Left cardiac atrium (tissue), 4 donors: ENCODE measurements at regions not wholly inside any gene's neighbourhood (a gene's known extent, or its start where the extent isn't known, plus 50 kb on each side); places are given as distances from the start of the nearest gene placed in this dataset.
"Not testable (repeated sequence)": the region's sequence is repeated elsewhere in the genome, so short reads cannot be mapped to it uniquely, and the experiment has no call there.

Source experiments
- ATAC-seq, 2 donors: fragments of 200-7000 bp; cut with Tn5 transposase; one replicate each; pipeline ENCODE4 v1.9.1; 2020; ENCODE audit warnings: mild to moderate bottlenecking in 2 of 2, moderate library complexity in 2 of 2
- DNase-seq: peaks from one replicate; pipeline ENCODE4 v3.0.0-alpha.2; 2020
- intact Hi-C, 2 donors: fragments of 100-400 bp; cut with DNase I; formaldehyde crosslinking; loops; one replicate each; pipeline versions ENCODE4 v1.14.1 to v1.15.1; 2022 to 2023
- donor health status: DM: no; HTN: yes; CAD: no.
- donor health status: DM: no; HTN: yes; CAD: no; lungs with severe emphysema.
- donor health status: DM: yes; HTN: yes; CAD: no.
- donor health status: Dilated cardiomyopathy.

- intact Hi-C loops, DNase-seq, ATAC-seq: not testable (repeated sequence)
Observed at GRCh38 chr10:16223618-16224017, 213.2 kb upstream of the PTER start.

GRCh38 chr10:16227674-16228073 lies 209.1 kb upstream of the PTER start:
- intact Hi-C loops: no loop called here
- no peak for ATAC-seq

GRCh38 chr10:16231176-16231575 lies 205.6 kb upstream of the PTER start:
- DNase-seq: no peak
- ATAC-seq: no peak
- intact Hi-C loops: no loop called here

More at GRCh38 chr10:16227674-16228073, 209.1 kb upstream of the PTER start:
- DNase-seq: no peak

GRCh38 chr10:16231734-16232435 lies 204.9 kb upstream of the PTER start:
- intact Hi-C loops: no loop called here
- ATAC-seq: no peak
- no peak for DNase-seq

- intact Hi-C loops: no loop called here
- no peak for ATAC-seq
- no peak for DNase-seq
Observed at GRCh38 chr10:16232441-16232840, 204.4 kb upstream of the PTER start.

GRCh38 chr10:16234916-16235315 lies 201.9 kb upstream of the PTER start:
- DNase-seq: no peak
- intact Hi-C loops: no loop called here
- ATAC-seq: no peak

- ATAC-seq: no peak
- intact Hi-C loops: no loop called here
- no peak for DNase-seq
Observed at GRCh38 chr10:16242446-16242845, 194.4 kb upstream of the PTER start.

- intact Hi-C loops: no loop called here
- no peak for ATAC-seq
- DNase-seq: no peak
Observed at GRCh38 chr10:16242859-16243613, 193.8 kb upstream of the PTER start.

- ATAC-seq, intact Hi-C loops, DNase-seq: not testable (repeated sequence)
Observed at GRCh38 chr10:16250136-16250535, 186.7 kb upstream of the PTER start.

GRCh38 chr10:16256336-16256735 lies 180.5 kb upstream of the PTER start:
- no peak for ATAC-seq
- intact Hi-C loops: no loop called here

GRCh38 chr10:16258291-16259040 lies 178.3 kb upstream of the PTER start:
- DNase-seq (no peak), ATAC-seq (no peak)
- intact Hi-C loops: no loop called here

More at GRCh38 chr10:16256336-16256735, 180.5 kb upstream of the PTER start:
- no peak for DNase-seq

GRCh38 chr10:16259726-16260125 lies 177.1 kb upstream of the PTER start:
- DNase-seq: no peak
- ATAC-seq: no peak
- intact Hi-C loops: no loop called here

- ATAC-seq: no peak
- DNase-seq: no peak
- intact Hi-C loops: no loop called here
Observed at GRCh38 chr10:16260388-16260787, 176.4 kb upstream of the PTER start.

- no peak for DNase-seq
- intact Hi-C loops: no loop called here
- ATAC-seq: no peak
Observed at GRCh38 chr10:16271571-16271970, 165.2 kb upstream of the PTER start.

GRCh38 chr10:16274911-16275310 lies 161.9 kb upstream of the PTER start:
- DNase-seq (no peak), ATAC-seq (no peak)
- intact Hi-C loops: no loop called here

- intact Hi-C loops: no loop called here
- ATAC-seq (peak in 1 of 2 donors; percentile 25), DNase-seq (no peak)
Observed at GRCh38 chr10:16280595-16280994, 156.2 kb upstream of the PTER start.

- ATAC-seq (no peak), DNase-seq (no peak)
- intact Hi-C loops: no loop called here
Observed at GRCh38 chr10:16292366-16292765, 144.4 kb upstream of the PTER start.

- DNase-seq (no peak), ATAC-seq (no peak)
- intact Hi-C loops: no loop called here
Observed at GRCh38 chr10:16297069-16297468, 139.7 kb upstream of the PTER start.

- intact Hi-C loops: no loop called here
- ATAC-seq (no peak), DNase-seq (no peak)
Observed at GRCh38 chr10:16297642-16298041, 139.2 kb upstream of the PTER start.

- no peak for ATAC-seq
- no peak for DNase-seq
- intact Hi-C loops: no loop called here
Observed at GRCh38 chr10:16304311-16304710, 132.5 kb upstream of the PTER start.
